Trophoblast cell (in vitro differentiated cells and primary cell): ENCODE measurements at regions not wholly inside any gene's neighbourhood (a gene's known extent, or its start where the extent isn't known, plus 50 kb on each side); places are given as distances from the start of the nearest gene placed in this dataset.

Experiments used
- DNase-seq, 2 donors: peaks; one replicate each; pipeline ENCODE4 v3.0.0-alpha.2; 2016
- H2AFZ ChIP-seq: 2 replicates; pipeline ENCODE4 v1.6.1; 2013; ENCODE audit warnings: low read length, moderate library complexity, mild to moderate bottlenecking; ENCODE audit not compliant: insufficient read depth, poor library complexity
- H2AK5ac ChIP-seq: 2 replicates; pipeline ENCODE4 v1.6.1; 2013; ENCODE audit warnings: mild to moderate bottlenecking, low read length
- H2BK120ac ChIP-seq: 2 replicates; pipeline ENCODE4 v1.6.1; 2013; ENCODE audit warnings: low read length, mild to moderate bottlenecking, moderate library complexity; ENCODE audit not compliant: insufficient read depth, poor library complexity
- H2BK12ac ChIP-seq: 2 replicates; pipeline ENCODE4 v1.6.1; 2013; ENCODE audit warnings: mild to moderate bottlenecking, low read length, moderate library complexity
- H2BK5ac ChIP-seq: 2 replicates; pipeline ENCODE4 v1.6.1; 2013; ENCODE audit warnings: low read length, low read depth, moderate library complexity, mild to moderate bottlenecking; ENCODE audit not compliant: poor library complexity
- H3K14ac ChIP-seq: 2 replicates; pipeline ENCODE4 v1.6.1; 2013; ENCODE audit warnings: mild to moderate bottlenecking, low read length
- H3K18ac ChIP-seq: 2 replicates; pipeline ENCODE4 v1.6.1; 2013; ENCODE audit warnings: mild to moderate bottlenecking, low read length
- H3K23ac ChIP-seq: 2 replicates; pipeline ENCODE4 v1.6.1; 2013; ENCODE audit warnings: low read length
- H3K27ac ChIP-seq: 2 replicates; pipeline ENCODE4 v1.5.1; 2013; ENCODE audit warnings: low read depth, mild to moderate bottlenecking, inconsistent platforms, low read length, moderate library complexity
- H3K27me3 ChIP-seq: 2 replicates; pipeline ENCODE4 v1.6.1; 2013; ENCODE audit warnings: inconsistent platforms, mild to moderate bottlenecking, low read length, moderate library complexity; ENCODE audit not compliant: insufficient read depth
- H3K36me3 ChIP-seq, 2 experiments: 1 replicate in 1 of 2; 2 replicates in 1 of 2; pipeline ENCODE4 v1.6.1; 2013; ENCODE audit warnings: low read length in 2 of 2, mild to moderate bottlenecking in 2 of 2, moderate library complexity in 1 of 2; ENCODE audit not compliant: insufficient read depth in 2 of 2, control insufficient read depth in 1 of 2
- H3K4ac ChIP-seq: 2 replicates; pipeline ENCODE4 v1.6.1; 2013; ENCODE audit warnings: low read depth, mild to moderate bottlenecking, low read length, moderate library complexity
- H3K4me1 ChIP-seq, 2 experiments: 1 replicate in 1 of 2; 2 replicates in 1 of 2; pipeline ENCODE4 v1.6.1; 2013; ENCODE audit warnings: low read length in 2 of 2, mild to moderate bottlenecking in 2 of 2, moderate library complexity in 1 of 2; ENCODE audit not compliant: insufficient read depth in 2 of 2, control insufficient read depth in 1 of 2
- H3K4me2 ChIP-seq: 2 replicates; pipeline ENCODE4 v1.6.1; 2013; ENCODE audit warnings: inconsistent platforms, mild to moderate bottlenecking, low read length, moderate library complexity
- H3K4me3 ChIP-seq: 2 replicates; pipeline ENCODE4 v1.5.1; 2013; ENCODE audit warnings: mild to moderate bottlenecking, low read depth, low read length, inconsistent platforms
- H3K79me1 ChIP-seq: one replicate; pipeline ENCODE4 v1.6.1; 2013; ENCODE audit warnings: low read length
- H3K79me2 ChIP-seq: 2 replicates; pipeline ENCODE4 v1.6.1; 2013; ENCODE audit warnings: low read length, mild to moderate bottlenecking; ENCODE audit not compliant: control insufficient read depth, insufficient read depth, poor library complexity
- H3K9ac ChIP-seq: 2 replicates; pipeline ENCODE4 v1.6.1; 2013; ENCODE audit warnings: mild to moderate bottlenecking, low read length
- H3K9me3 ChIP-seq: 2 replicates; pipeline ENCODE4 v1.6.1; 2013; ENCODE audit warnings: low read depth, mild to moderate bottlenecking, control low read depth, inconsistent platforms, low read length; ENCODE audit not compliant: insufficient read depth
- H4K12ac ChIP-seq: 2 replicates; pipeline ENCODE4 v1.6.1; 2013; ENCODE audit warnings: low read depth, mild to moderate bottlenecking, low read length, moderate library complexity
- H4K8ac ChIP-seq: 2 replicates; pipeline ENCODE4 v1.6.1; 2013; ENCODE audit warnings: low read depth, mild to moderate bottlenecking, low read length, moderate library complexity
- H4K91ac ChIP-seq: one replicate; pipeline ENCODE4 v1.6.1; 2013; ENCODE audit warnings: low read depth, mild to moderate bottlenecking, low read length, moderate library complexity
- WGBS: extraction: QIAGEN DNeasy Blood & Tissue Kit; methylation state at CpG from one replicate; pipeline ENCODE4 v1.1.7; 2013; ENCODE audit warnings: missing lambda C conversion rate; ENCODE audit not compliant: insufficient read length, insufficient coverage; ENCODE audit errors: extremely low coverage; 5-methylcytosine and 5-hydroxymethylcytosine counted together

DNA sequence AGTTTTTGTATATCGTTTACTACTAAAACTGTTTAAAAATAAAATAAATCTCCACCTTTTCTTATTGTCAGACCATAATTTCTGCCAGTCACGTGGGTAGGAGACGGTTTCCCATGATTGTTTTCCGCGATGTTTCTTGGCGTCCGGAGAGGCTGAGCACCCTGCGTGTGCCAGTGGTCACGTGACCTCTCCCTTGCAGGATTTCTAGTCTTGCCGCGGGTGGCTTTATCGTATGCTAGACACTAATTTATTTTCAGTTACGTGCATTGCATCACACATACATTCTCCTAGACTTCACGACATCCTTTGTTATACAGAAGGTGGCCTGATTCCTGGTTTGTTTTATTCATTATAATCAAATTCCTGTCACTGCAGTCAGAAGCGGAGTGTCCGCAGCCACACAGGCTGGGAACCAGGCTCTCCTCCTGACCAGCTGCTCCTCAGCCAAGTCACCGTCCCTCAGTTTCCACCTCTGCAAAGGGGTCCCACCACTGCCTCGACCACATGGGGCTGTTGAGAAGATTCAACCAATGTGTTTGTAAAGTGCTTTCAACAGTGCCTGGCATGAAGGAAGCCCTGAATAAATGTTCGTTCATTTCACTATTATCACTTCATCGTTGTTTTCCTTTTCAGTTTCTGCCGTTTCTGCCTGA is 203.2 kb upstream of the PPP2R2D start:
- no peaks in the 10 kb centered on the region for H3K27me3 ChIP-seq

DNA sequence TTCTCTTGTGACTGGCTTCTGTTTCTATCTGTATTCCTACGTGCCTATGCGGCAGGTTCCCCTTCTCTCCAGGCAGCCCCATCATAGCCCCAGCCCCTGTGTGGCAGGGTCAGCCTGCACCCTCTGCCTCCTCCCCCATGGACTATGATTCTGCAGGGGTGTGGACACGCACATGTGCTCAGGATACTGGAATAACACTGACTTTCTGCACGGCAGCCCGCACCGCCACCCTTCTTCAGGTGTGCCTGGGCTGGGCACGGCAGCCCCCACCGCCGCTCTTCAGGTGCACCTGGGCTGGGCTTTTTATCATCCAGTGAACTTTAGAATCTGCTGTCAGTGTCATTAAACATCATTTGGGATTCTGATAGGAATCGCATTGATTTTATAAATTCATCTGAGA is 202.6 kb upstream of the PPP2R2D start:
- no peak overlapping the region for H2BK12ac ChIP-seq
- no peak overlapping the region for H3K18ac ChIP-seq
- H3K9me3 ChIP-seq = no peaks in the 10 kb centered on the region
- H2AK5ac ChIP-seq = no peak overlapping the region
- no peak overlapping the region for H3K4me3 ChIP-seq
- no CpG with 5 or more reads among the region's 10 CpGs for WGBS
- no peak overlapping the region for H3K27ac ChIP-seq
- DNase-seq = no peak
- no peaks in the 10 kb centered on the region for H3K79me1 ChIP-seq
- no peak overlapping the region for H3K14ac ChIP-seq
- no peak overlapping the region for H4K91ac ChIP-seq
- no peaks in the 10 kb centered on the region for H3K36me3 ChIP-seq
- no peak overlapping the region for H4K8ac ChIP-seq
- H3K9ac ChIP-seq = no peak overlapping the region
- no peak overlapping the region for H4K12ac ChIP-seq
- no peaks in the 10 kb centered on the region for H3K27me3 ChIP-seq
- H3K4me2 ChIP-seq = no peak overlapping the region
- H2BK120ac ChIP-seq = no peak overlapping the region
- no peaks in the 10 kb centered on the region for H3K79me2 ChIP-seq
- H2AFZ ChIP-seq = no peak overlapping the region
- no peak overlapping the region for H3K4ac ChIP-seq
- H3K4me1 ChIP-seq = no peaks in the 10 kb centered on the region
- no peak overlapping the region for H3K23ac ChIP-seq
- no peak overlapping the region for H2BK5ac ChIP-seq

More for the DNA sequence above, 203.2 kb upstream of the PPP2R2D start:
- DNase-seq = no peak
- Histone ChIP-seq H3K4ac (no peak overlapping the region), H2BK12ac (no peak overlapping the region), H2BK120ac (no peak overlapping the region), H3K79me1 (no peaks in the 10 kb centered on the region), H3K9me3 (no peaks in the 10 kb centered on the region), H4K12ac (no peak overlapping the region), H4K91ac (no peak overlapping the region), H3K4me1 (no peaks in the 10 kb centered on the region), H3K27ac (no peak overlapping the region), H2BK5ac (no peak overlapping the region), H3K23ac (no peak overlapping the region), H2AK5ac (no peak overlapping the region), H3K4me3 (no peak overlapping the region), H2AFZ (no peak overlapping the region), H3K4me2 (no peak overlapping the region), H3K18ac (no peak overlapping the region), H3K79me2 (no peaks in the 10 kb centered on the region), H3K9ac (no peak overlapping the region), H4K8ac (no peak overlapping the region), H3K14ac (no peak overlapping the region), H3K36me3 (no peaks in the 10 kb centered on the region)
- no CpG with 5 or more reads among the region's 21 CpGs for WGBS

DNA sequence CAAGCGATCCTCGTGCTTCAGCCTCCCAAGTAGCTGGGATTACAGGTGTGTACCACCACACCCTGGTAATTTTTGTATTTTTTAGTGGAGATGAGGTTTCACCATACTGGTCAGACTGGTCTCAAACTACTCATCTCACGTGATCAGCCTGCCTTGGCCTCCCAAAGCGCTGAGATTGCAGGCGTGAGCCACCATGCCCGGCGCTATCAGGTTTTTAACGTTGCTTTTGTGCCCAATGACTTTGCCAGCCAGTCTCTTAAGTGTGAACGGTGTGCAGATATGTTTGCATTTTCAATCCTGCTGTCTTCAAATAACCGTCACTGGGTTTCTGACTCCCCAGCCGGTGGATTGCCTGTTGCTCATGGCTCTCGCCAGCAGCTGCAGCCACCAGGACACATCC is 201.8 kb upstream of the PPP2R2D start:
- H3K36me3 ChIP-seq = no peaks in the 10 kb centered on the region
- no peak overlapping the region for H3K23ac ChIP-seq
- no CpG with 5 or more reads among the region's 12 CpGs for WGBS
- H2AFZ ChIP-seq = no peak overlapping the region
- H2AK5ac ChIP-seq = no peak overlapping the region
- H4K91ac ChIP-seq = no peak overlapping the region
- H3K27ac ChIP-seq = no peak overlapping the region
- peaks cover 2% of the 10 kb centered on the region for H3K9me3 ChIP-seq
- H3K79me1 ChIP-seq = no peaks in the 10 kb centered on the region
- H2BK5ac ChIP-seq = no peak overlapping the region
- H4K8ac ChIP-seq = no peak overlapping the region
- H3K9ac ChIP-seq = no peak overlapping the region
- no peak overlapping the region for H3K4me3 ChIP-seq
- no peak overlapping the region for H4K12ac ChIP-seq
- H3K4me2 ChIP-seq = no peak overlapping the region
- no peak overlapping the region for H3K18ac ChIP-seq
- H3K27me3 ChIP-seq = no peaks in the 10 kb centered on the region
- no peaks in the 10 kb centered on the region for H3K79me2 ChIP-seq
- H3K14ac ChIP-seq = no peak overlapping the region
- H2BK120ac ChIP-seq = no peak overlapping the region
- H2BK12ac ChIP-seq = no peak overlapping the region
- DNase-seq = no peak
- H3K4ac ChIP-seq = no peak overlapping the region
- H3K4me1 ChIP-seq = no peaks in the 10 kb centered on the region

DNA sequence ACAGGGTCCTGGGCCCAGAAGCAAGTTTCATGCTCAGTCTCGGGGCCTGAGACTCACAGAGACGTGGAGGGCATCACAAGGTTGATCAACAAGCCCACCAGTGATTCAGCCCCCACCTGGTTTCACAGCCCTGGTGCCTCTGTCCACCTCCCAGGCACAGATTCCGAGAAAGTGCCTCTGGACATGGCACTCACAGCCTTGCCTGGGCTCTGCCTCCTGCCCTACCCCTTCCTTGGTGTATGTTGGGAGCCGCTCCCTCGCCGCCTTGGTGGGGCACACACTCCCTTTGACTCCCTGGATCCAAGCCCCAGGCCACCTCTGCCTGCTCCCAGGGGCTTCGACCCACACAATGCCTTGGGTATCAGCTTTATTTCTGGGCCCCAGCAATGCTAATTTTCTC is 200.8 kb upstream of the PPP2R2D start:
- no peak overlapping the region for H3K4me3 ChIP-seq
- no peaks in the 10 kb centered on the region for H3K79me2 ChIP-seq
- peaks cover 2% of the 10 kb centered on the region for H3K9me3 ChIP-seq
- no peak overlapping the region for H4K12ac ChIP-seq
- no peaks in the 10 kb centered on the region for H3K79me1 ChIP-seq
- no peak overlapping the region for H2AK5ac ChIP-seq
- H4K8ac ChIP-seq = no peak overlapping the region
- no peak overlapping the region for H2BK12ac ChIP-seq
- no CpG with 5 or more reads among the region's 7 CpGs for WGBS
- H3K14ac ChIP-seq = no peak overlapping the region
- no peak overlapping the region for H3K4ac ChIP-seq
- no peak overlapping the region for H3K18ac ChIP-seq
- no peak overlapping the region for H2AFZ ChIP-seq
- H2BK120ac ChIP-seq = no peak overlapping the region
- H3K36me3 ChIP-seq = no peaks in the 10 kb centered on the region
- H2BK5ac ChIP-seq = no peak overlapping the region
- no peak overlapping the region for H3K4me2 ChIP-seq
- H4K91ac ChIP-seq = no peak overlapping the region
- no peak overlapping the region for H3K23ac ChIP-seq
- no peak overlapping the region for H3K27ac ChIP-seq
- no peaks in the 10 kb centered on the region for H3K4me1 ChIP-seq
- H3K27me3 ChIP-seq = no peaks in the 10 kb centered on the region
- no peak overlapping the region for H3K9ac ChIP-seq
- no peak for DNase-seq
